ENCODE measurements at regions not wholly inside any gene's neighbourhood (a gene's known extent, or its start where the extent isn't known, plus 50 kb on each side); places are given as distances from the start of the nearest gene placed in this dataset.

- TF ChIP-seq, protein P1, sequence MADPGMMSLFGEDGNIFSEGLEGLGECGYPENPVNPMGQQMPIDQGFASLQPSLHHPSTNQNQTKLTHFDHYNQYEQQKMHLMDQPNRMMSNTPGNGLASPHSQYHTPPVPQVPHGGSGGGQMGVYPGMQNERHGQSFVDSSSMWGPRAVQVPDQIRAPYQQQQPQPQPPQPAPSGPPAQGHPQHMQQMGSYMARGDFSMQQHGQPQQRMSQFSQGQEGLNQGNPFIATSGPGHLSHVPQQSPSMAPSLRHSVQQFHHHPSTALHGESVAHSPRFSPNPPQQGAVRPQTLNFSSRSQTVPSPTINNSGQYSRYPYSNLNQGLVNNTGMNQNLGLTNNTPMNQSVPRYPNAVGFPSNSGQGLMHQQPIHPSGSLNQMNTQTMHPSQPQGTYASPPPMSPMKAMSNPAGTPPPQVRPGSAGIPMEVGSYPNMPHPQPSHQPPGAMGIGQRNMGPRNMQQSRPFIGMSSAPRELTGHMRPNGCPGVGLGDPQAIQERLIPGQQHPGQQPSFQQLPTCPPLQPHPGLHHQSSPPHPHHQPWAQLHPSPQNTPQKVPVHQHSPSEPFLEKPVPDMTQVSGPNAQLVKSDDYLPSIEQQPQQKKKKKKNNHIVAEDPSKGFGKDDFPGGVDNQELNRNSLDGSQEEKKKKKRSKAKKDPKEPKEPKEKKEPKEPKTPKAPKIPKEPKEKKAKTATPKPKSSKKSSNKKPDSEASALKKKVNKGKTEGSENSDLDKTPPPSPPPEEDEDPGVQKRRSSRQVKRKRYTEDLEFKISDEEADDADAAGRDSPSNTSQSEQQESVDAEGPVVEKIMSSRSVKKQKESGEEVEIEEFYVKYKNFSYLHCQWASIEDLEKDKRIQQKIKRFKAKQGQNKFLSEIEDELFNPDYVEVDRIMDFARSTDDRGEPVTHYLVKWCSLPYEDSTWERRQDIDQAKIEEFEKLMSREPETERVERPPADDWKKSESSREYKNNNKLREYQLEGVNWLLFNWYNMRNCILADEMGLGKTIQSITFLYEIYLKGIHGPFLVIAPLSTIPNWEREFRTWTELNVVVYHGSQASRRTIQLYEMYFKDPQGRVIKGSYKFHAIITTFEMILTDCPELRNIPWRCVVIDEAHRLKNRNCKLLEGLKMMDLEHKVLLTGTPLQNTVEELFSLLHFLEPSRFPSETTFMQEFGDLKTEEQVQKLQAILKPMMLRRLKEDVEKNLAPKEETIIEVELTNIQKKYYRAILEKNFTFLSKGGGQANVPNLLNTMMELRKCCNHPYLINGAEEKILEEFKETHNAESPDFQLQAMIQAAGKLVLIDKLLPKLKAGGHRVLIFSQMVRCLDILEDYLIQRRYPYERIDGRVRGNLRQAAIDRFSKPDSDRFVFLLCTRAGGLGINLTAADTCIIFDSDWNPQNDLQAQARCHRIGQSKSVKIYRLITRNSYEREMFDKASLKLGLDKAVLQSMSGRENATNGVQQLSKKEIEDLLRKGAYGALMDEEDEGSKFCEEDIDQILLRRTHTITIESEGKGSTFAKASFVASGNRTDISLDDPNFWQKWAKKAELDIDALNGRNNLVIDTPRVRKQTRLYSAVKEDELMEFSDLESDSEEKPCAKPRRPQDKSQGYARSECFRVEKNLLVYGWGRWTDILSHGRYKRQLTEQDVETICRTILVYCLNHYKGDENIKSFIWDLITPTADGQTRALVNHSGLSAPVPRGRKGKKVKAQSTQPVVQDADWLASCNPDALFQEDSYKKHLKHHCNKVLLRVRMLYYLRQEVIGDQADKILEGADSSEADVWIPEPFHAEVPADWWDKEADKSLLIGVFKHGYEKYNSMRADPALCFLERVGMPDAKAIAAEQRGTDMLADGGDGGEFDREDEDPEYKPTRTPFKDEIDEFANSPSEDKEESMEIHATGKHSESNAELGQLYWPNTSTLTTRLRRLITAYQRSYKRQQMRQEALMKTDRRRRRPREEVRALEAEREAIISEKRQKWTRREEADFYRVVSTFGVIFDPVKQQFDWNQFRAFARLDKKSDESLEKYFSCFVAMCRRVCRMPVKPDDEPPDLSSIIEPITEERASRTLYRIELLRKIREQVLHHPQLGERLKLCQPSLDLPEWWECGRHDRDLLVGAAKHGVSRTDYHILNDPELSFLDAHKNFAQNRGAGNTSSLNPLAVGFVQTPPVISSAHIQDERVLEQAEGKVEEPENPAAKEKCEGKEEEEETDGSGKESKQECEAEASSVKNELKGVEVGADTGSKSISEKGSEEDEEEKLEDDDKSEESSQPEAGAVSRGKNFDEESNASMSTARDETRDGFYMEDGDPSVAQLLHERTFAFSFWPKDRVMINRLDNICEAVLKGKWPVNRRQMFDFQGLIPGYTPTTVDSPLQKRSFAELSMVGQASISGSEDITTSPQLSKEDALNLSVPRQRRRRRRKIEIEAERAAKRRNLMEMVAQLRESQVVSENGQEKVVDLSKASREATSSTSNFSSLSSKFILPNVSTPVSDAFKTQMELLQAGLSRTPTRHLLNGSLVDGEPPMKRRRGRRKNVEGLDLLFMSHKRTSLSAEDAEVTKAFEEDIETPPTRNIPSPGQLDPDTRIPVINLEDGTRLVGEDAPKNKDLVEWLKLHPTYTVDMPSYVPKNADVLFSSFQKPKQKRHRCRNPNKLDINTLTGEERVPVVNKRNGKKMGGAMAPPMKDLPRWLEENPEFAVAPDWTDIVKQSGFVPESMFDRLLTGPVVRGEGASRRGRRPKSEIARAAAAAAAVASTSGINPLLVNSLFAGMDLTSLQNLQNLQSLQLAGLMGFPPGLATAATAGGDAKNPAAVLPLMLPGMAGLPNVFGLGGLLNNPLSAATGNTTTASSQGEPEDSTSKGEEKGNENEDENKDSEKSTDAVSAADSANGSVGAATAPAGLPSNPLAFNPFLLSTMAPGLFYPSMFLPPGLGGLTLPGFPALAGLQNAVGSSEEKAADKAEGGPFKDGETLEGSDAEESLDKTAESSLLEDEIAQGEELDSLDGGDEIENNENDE (IDR thresholded peaks at IDR 0.05; ENCODE audit: insufficient replicate concordance, low read length): no peak
- no peak for TF ChIP-seq FOSL1 (IDR thresholded peaks at IDR 0.05; ENCODE audit: insufficient read depth, low read depth, low read length)
Observed at GRCh38 chr10:104589871-104590270, 51.2 kb upstream of the SORCS3 start (continued).
